ENCODE measurements at regions not wholly inside any gene's neighbourhood (a gene's known extent, or its start where the extent isn't known, plus 50 kb on each side); places are given as distances from the start of the nearest gene placed in this dataset.
A peak's percentile ranks its signal among the peaks of the same experiment; 100 is the strongest.

GRCh38 chr9:129284607-129285291 is 106.7 kb upstream of the IER5L start:
- no peak for FAIRE-seq

GRCh38 chr9:129283705-129284606 is 105.9 kb upstream of the IER5L start:
- no peak for DNase-seq (ENCODE audit: extremely low spot score, insufficient read length, low read depth)
- FAIRE-seq, result no peak

More at GRCh38 chr9:129284607-129285291, 106.7 kb upstream of the IER5L start:
- DNase-seq (ENCODE audit: extremely low spot score, insufficient read length, low read depth), result no peak

- DNase-seq (ENCODE audit: extremely low spot score, insufficient read length, low read depth), result no peak
- FAIRE-seq, result no peak
Observed at GRCh38 chr9:129283291-129283691, 105.2 kb upstream of the IER5L start.

GRCh38 chr9:129282731-129283211 is 104.7 kb upstream of the IER5L start:
- FAIRE-seq, result no peak
- no peak for DNase-seq (ENCODE audit: extremely low spot score, insufficient read length, low read depth)

- DNase-seq (ENCODE audit: extremely low spot score, insufficient read length, low read depth), result no peak
- no peak for FAIRE-seq
Observed at GRCh38 chr9:129282272-129282671, 104.2 kb upstream of the IER5L start.

GRCh38 chr9:129281506-129282145 is 103.6 kb upstream of the IER5L start:
- no peak for FAIRE-seq
- DNase-seq (ENCODE audit: extremely low spot score, insufficient read length, low read depth), result no peak

GRCh38 chr9:129280623-129281271 is 102.7 kb upstream of the IER5L start:
- FAIRE-seq (no peak), DNase-seq (ENCODE audit: extremely low spot score, insufficient read length, low read depth) (no peak)

GRCh38 chr9:129280236-129280622 is 102.2 kb upstream of the IER5L start:
- FAIRE-seq (no peak), DNase-seq (ENCODE audit: extremely low spot score, insufficient read length, low read depth) (no peak)

GRCh38 chr9:129278391-129279237 is 100.6 kb upstream of the IER5L start:
- FAIRE-seq, result no peak
- no peak for DNase-seq (ENCODE audit: extremely low spot score, insufficient read length, low read depth)

- DNase-seq (ENCODE audit: extremely low spot score, insufficient read length, low read depth) (no peak), FAIRE-seq (no peak)
Observed at GRCh38 chr9:129276486-129277230, 98.6 kb upstream of the IER5L start.

GRCh38 chr9:129275626-129276247 is 97.7 kb upstream of the IER5L start:
- FAIRE-seq, result no peak
- no peak for DNase-seq (ENCODE audit: extremely low spot score, insufficient read length, low read depth)

GRCh38 chr9:129273941-129274684 is 96.1 kb upstream of the IER5L start:
- DNase-seq (ENCODE audit: extremely low spot score, insufficient read length, low read depth) (no peak), FAIRE-seq (peak; percentile 9)

- FAIRE-seq, result no peak
- no peak for DNase-seq (ENCODE audit: extremely low spot score, insufficient read length, low read depth)
Observed at GRCh38 chr9:129273136-129273895, 95.3 kb upstream of the IER5L start.

- no peak for FAIRE-seq
- no peak for DNase-seq (ENCODE audit: extremely low spot score, insufficient read length, low read depth)
Observed at GRCh38 chr9:129272348-129273025, 94.4 kb upstream of the IER5L start.

GRCh38 chr9:129270903-129271431 is 92.9 kb upstream of the IER5L start:
- FAIRE-seq, result peak; percentile 99
- no peak for DNase-seq (ENCODE audit: extremely low spot score, insufficient read length, low read depth)

- DNase-seq (ENCODE audit: extremely low spot score, insufficient read length, low read depth) (peak; percentile 76), FAIRE-seq (peak; percentile 98)
Observed at GRCh38 chr9:129270205-129270604, 92.1 kb upstream of the IER5L start.
